ENCODE measurements at regions not wholly inside any gene's neighbourhood (a gene's known extent, or its start where the extent isn't known, plus 50 kb on each side); places are given as distances from the start of the nearest gene placed in this dataset.

DNA sequence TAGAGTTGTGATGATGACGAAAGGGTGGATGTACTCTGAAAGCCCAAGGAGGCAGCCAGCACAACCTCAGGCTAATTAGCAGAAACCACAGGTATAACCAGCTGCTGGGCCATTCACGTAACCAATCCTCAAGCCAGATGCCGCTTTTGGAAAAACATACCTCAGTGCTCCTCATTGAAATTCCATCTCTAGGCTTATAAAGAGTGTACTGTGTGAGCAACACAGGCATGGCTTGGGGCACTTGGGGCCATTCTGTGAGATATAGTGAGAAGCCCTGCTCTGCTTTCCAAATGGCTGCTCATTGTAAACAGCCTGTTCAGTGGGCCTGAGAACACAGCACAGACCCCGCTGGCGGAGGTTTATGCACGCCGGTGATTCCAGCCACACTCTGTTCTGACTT, 182.1 kb upstream of the HHIP start:
- Histone ChIP-seq H3K4me3 (no peak overlapping the region), H3K27ac (no peak overlapping the region), H3K9me3 (no peaks in the 10 kb centered on the region), H3K27me3 (no peaks in the 10 kb centered on the region), H3K4me1 (ENCODE audit: insufficient read depth) (no peaks in the 10 kb centered on the region), H3K36me3 (no peaks in the 10 kb centered on the region)
- TF ChIP-seq EP300 (IDR thresholded peaks at IDR 0.05) (no peak), POLR2A (IDR thresholded peaks at IDR 0.05) (no peak)
- TF ChIP-seq, protein P1, sequence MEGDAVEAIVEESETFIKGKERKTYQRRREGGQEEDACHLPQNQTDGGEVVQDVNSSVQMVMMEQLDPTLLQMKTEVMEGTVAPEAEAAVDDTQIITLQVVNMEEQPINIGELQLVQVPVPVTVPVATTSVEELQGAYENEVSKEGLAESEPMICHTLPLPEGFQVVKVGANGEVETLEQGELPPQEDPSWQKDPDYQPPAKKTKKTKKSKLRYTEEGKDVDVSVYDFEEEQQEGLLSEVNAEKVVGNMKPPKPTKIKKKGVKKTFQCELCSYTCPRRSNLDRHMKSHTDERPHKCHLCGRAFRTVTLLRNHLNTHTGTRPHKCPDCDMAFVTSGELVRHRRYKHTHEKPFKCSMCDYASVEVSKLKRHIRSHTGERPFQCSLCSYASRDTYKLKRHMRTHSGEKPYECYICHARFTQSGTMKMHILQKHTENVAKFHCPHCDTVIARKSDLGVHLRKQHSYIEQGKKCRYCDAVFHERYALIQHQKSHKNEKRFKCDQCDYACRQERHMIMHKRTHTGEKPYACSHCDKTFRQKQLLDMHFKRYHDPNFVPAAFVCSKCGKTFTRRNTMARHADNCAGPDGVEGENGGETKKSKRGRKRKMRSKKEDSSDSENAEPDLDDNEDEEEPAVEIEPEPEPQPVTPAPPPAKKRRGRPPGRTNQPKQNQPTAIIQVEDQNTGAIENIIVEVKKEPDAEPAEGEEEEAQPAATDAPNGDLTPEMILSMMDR (IDR thresholded peaks at IDR 0.05) = no peak
- DNase-seq = no peak
- 96 to 98% (median 97%) methylated on average over 7 of the region's 7 CpGs for WGBS, 3 donors
- intact Hi-C loops (cut with DNase I) = no loop called here

DNA sequence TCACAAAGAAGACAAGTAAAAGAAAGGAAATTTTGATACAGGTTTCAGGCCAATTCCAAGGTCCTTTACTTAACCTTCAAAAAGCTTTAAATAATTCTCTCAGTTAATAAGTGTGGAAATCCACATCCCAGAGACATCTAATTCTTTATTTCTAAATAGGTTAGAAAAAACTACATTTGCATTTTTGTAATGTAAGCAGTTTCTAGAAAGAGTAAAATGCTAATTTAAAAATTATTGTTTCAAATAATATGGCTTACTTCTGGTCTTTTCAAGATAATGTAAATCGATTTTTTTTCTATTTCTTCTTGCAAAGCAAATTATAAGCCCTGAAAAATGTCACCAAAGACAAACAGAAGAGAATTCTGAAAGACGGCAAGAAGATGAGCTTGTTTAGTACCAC, 180.4 kb upstream of the HHIP start:
- Histone ChIP-seq H3K4me3 (no peak overlapping the region), H3K9me3 (no peaks in the 10 kb centered on the region), H3K4me1 (ENCODE audit: insufficient read depth) (no peaks in the 10 kb centered on the region), H3K27me3 (no peaks in the 10 kb centered on the region), H3K27ac (no peak overlapping the region), H3K36me3 (no peaks in the 10 kb centered on the region)
- 78 to 83% (median 79%) methylated on average over 2 of the region's 2 CpGs for WGBS, 3 donors
- no peak for DNase-seq
- intact Hi-C loops (cut with DNase I) = no loop called here
- TF ChIP-seq, protein P1 (IDR thresholded peaks at IDR 0.05) = no peak
- TF ChIP-seq EP300 (IDR thresholded peaks at IDR 0.05) (no peak), POLR2A (IDR thresholded peaks at IDR 0.05) (no peak)

DNA sequence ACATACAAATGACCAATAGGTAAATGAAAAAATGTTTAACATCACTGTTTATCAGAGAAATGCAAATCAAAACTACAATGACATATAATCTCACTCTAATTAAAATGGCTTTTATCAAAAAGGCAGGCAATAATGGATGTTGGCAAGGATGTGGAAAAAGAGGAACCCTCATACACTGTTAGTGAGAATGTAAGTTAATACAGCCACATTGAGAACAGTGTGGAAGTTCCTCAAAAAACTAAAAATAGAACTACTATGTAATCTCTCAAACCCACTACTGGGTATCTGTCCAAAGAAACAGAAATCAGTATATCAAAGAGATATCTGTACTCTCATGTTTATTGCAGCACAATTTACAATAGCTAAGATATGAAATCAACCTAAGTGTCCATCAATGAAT, 165.9 kb upstream of the HHIP start:
- intact Hi-C loops (cut with DNase I) = no loop called here
- H3K4me1 ChIP-seq (ENCODE audit: insufficient read depth) = no peaks in the 10 kb centered on the region
- no peak overlapping the region for H3K27ac ChIP-seq
- no peaks in the 10 kb centered on the region for H3K36me3 ChIP-seq
- DNase-seq = no peak
- H3K27me3 ChIP-seq = no peaks in the 10 kb centered on the region
- H3K9me3 ChIP-seq = no peaks in the 10 kb centered on the region
- H3K4me3 ChIP-seq = no peak overlapping the region
- TF ChIP-seq EP300 (IDR thresholded peaks at IDR 0.05) (no peak), POLR2A (IDR thresholded peaks at IDR 0.05) (no peak)
- TF ChIP-seq, protein P1 (IDR thresholded peaks at IDR 0.05) = no peak

DNA sequence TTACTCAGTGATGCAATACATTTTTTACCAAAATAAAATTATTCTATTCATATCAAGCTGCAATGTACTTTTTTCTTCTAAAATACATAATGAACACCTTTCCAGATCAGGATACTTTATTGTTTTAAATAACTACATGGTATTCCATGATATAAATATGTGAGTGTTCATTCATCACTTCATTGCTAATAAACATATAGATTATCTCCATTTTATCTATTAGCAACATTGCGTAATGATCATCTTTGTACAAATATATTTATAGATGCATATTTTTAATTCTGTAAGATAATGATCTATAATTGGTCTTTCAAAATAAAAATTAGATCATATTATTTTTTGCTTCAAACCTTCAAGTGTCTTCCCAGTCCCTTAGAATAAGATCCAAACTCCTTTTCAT, 156.1 kb upstream of the HHIP start:
- no peak overlapping the region for H3K27ac ChIP-seq
- intact Hi-C loops (cut with DNase I) = no loop called here
- TF ChIP-seq, protein P1 (IDR thresholded peaks at IDR 0.05) = no peak
- TF ChIP-seq EP300 (IDR thresholded peaks at IDR 0.05) = no peak
- TF ChIP-seq POLR2A (IDR thresholded peaks at IDR 0.05) = no peak
- WGBS, 3 donors = 91 to 95% (median 94%) methylated on average over 1 of the region's 1 CpG
- H3K27me3 ChIP-seq = no peaks in the 10 kb centered on the region
- no peaks in the 10 kb centered on the region for H3K4me1 ChIP-seq (ENCODE audit: insufficient read depth)
- no peaks in the 10 kb centered on the region for H3K9me3 ChIP-seq
- DNase-seq = no peak
- H3K4me3 ChIP-seq = no peak overlapping the region
- H3K36me3 ChIP-seq = no peaks in the 10 kb centered on the region

DNA sequence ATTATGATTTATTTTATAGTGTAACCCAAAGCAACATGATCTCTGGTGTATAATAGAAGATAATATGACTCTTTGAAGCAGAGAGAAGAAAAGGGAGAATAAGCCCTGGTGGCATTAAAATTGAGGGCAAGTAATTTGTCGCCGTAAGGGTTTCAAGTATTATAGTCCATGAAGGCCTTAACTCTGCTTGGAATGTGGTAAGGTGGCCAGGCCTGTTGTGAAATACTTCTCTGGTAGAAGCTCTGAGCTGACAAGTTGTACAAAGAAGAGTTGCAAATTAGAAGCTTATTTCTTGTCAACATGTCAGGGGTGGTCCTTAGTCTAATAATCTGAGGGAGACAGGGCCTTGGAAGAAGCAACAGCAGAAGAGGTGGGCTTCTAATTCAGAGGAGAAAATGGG, 151.7 kb upstream of the HHIP start:
- intact Hi-C loops (cut with DNase I) = no loop called here
- DNase-seq = no peak
- WGBS, 3 donors = 94 to 96% (median 94%) methylated on average over 2 of the region's 2 CpGs
- Histone ChIP-seq H3K4me3 (no peak overlapping the region), H3K27ac (no peak overlapping the region), H3K4me1 (ENCODE audit: insufficient read depth) (no peaks in the 10 kb centered on the region), H3K27me3 (no peaks in the 10 kb centered on the region), H3K9me3 (no peaks in the 10 kb centered on the region), H3K36me3 (no peaks in the 10 kb centered on the region)
- TF ChIP-seq EP300 (IDR thresholded peaks at IDR 0.05) (no peak), POLR2A (IDR thresholded peaks at IDR 0.05) (no peak)
- TF ChIP-seq, protein P1 (IDR thresholded peaks at IDR 0.05) = no peak

All from ovary (tissue), 7 donors.